ENCODE measurements at regions not wholly inside any gene's neighbourhood (a gene's known extent, or its start where the extent isn't known, plus 50 kb on each side); places are given as distances from the start of the nearest gene placed in this dataset.

GRCh38 chr6:147779624-147780023 is 271.1 kb downstream of the SAMD5 start:
- TF ChIP-seq CEBPB (IDR thresholded peaks at IDR 0.05; ENCODE audit: low read depth, low read length) (no peak), RFX5 (IDR thresholded peaks at IDR 0.05; ENCODE audit: low read depth, low read length) (no peak), NFE2L2 (IDR thresholded peaks at IDR 0.05; ENCODE audit: low read depth, low read length) (no peak), FOS (IDR thresholded peaks at IDR 0.05; ENCODE audit: low read depth, low read length) (no peak), USF2 (IDR thresholded peaks at IDR 0.05; ENCODE audit: low read depth, low read length) (no peak), MAFK (IDR thresholded peaks at IDR 0.05; ENCODE audit: low read depth, low read length) (no peak), MAZ (IDR thresholded peaks at IDR 0.05; ENCODE audit: borderline replicate concordance, low read depth, low read length) (no peak), ELK1 (IDR thresholded peaks at IDR 0.05; ENCODE audit: borderline replicate concordance, low read depth, low read length) (no peak)
- H3K23ac ChIP-seq (ENCODE audit: low read depth, low read length), result no peak overlapping the region
- H2BK120ac ChIP-seq (ENCODE audit: low read depth, low read length), result no peak overlapping the region
- H4K8ac ChIP-seq (ENCODE audit: low read depth in 2 of 2, low read length in 2 of 2), result no peak overlapping the region
- BruUV-seq (replicated peaks), result no TSS peak
- H3K9ac ChIP-seq (ENCODE audit: low read depth, low read length), result no peak overlapping the region
- no peak overlapping the region for H2BK15ac ChIP-seq (ENCODE audit: low read depth, low read length)
- no peak overlapping the region for H2AK5ac ChIP-seq (ENCODE audit: low read depth, low read length)
- H2AK9ac ChIP-seq (replicated peaks; ENCODE audit: low read depth, low read length, poor library complexity), result no peak overlapping the region
- ChIA-PET CTCF (interaction anchor here (0.6 to 0.7 kb wide), 2 partner anchors 180 to 343 kb away, joined by 4 to 7 read pairs; no protein-coding TSS in a partner anchor), POLR2A (ENCODE audit: unreplicated experiment) (interaction anchor here (0.6 kb wide), 1 partner anchor 242 kb away, joined by 3 read pairs; no protein-coding TSS in a partner anchor)
- no peak overlapping the region for H3K27ac ChIP-seq (ENCODE audit: insufficient read depth, low read length)
- H3K4ac ChIP-seq (ENCODE audit: low read depth, low read length), result no peak overlapping the region
- no peaks in the 10 kb centered on the region for H3K27me3 ChIP-seq (ENCODE audit: control insufficient read depth, insufficient read depth, low read length)
- no peak overlapping the region for H4K5ac ChIP-seq (ENCODE audit: low read depth, low read length)
- ATAC-seq (ENCODE audit: low read depth) (no peak), DNase-seq (no peak)
- H3K79me1 ChIP-seq (ENCODE audit: low read depth in 1 of 2, low read length in 2 of 2), result no peaks in the 10 kb centered on the region
- no peak overlapping the region for H2AFZ ChIP-seq (replicated peaks; ENCODE audit: low read length, poor library complexity)
- no peak overlapping the region for H3K4me2 ChIP-seq (ENCODE audit: low read depth, low read length)
- H2BK20ac ChIP-seq (ENCODE audit: low read depth, low read length), result no peak overlapping the region
- WGBS, 2 experiments (ENCODE audit: extremely low coverage in 2 of 2, insufficient read length in 1 of 2), result no CpG with 5 or more reads among the region's 1 CpG
- dilution Hi-C loops (cut with HindIII; ENCODE audit: low sequenced_read_pairs, unreplicated experiment), result no loop called here
- H3K18ac ChIP-seq (ENCODE audit: low read depth, low read length), result no peak overlapping the region
- no peaks in the 10 kb centered on the region for H4K20me1 ChIP-seq (ENCODE audit: insufficient read depth, low read length)
- no peak overlapping the region for H3K56ac ChIP-seq (ENCODE audit: extremely low read depth, insufficient read depth, low read length)
- H3K4me3 ChIP-seq (ENCODE audit: insufficient read depth, low read depth, low read length), result no peak overlapping the region
- no peak overlapping the region for H2BK5ac ChIP-seq (ENCODE audit: low read depth, low read length, poor library complexity, severe bottlenecking)
- intact Hi-C loops (cut with micrococcal nuclease), result no loop called here
- no peaks in the 10 kb centered on the region for H3K9me3 ChIP-seq (ENCODE audit: control insufficient read depth, insufficient read depth, low read length)
- no peaks in the 10 kb centered on the region for H3K36me3 ChIP-seq (ENCODE audit: control insufficient read depth, insufficient read depth, low read length)
- H3K4me1 ChIP-seq (ENCODE audit: control insufficient read depth, insufficient read depth, low read length), result peaks cover 2% of the 10 kb centered on the region; the same call in 1 of the 2 replicates
- no peaks in the 10 kb centered on the region for H3K9me1 ChIP-seq (ENCODE audit: insufficient read depth, low read length)
- no peak overlapping the region for H4K91ac ChIP-seq (ENCODE audit: insufficient read depth, low read depth, low read length)
- no peak overlapping the region for H3K14ac ChIP-seq (replicated peaks; ENCODE audit: low read depth, low read length)
- in situ Hi-C loops (cut with MboI; ENCODE audit: low sequenced_read_pairs), result no loop called here

All from IMR-90 (cell line).